H1 (cell line): ENCODE measurements at regions not wholly inside any gene's neighbourhood (a gene's known extent, or its start where the extent isn't known, plus 50 kb on each side); places are given as distances from the start of the nearest gene placed in this dataset.

Source experiments
- BCL11A ChIP-seq, 2 experiments: IDR thresholded peaks; one replicate each; pipeline ENCODE4 v1.6.1; 2011; ENCODE audit warnings: low read depth in 2 of 2, low read length in 2 of 2, mild to moderate bottlenecking in 2 of 2
- CHD7 ChIP-seq: fragments of 300-600 bp; sonication (generic); IDR thresholded peaks from 2 replicates; pipeline ENCODE4 v1.7.1; 2012; ENCODE audit warnings: low read length, moderate library complexity, mild to moderate bottlenecking, inconsistent platforms; ENCODE audit not compliant: insufficient replicate concordance

- no peak for TF ChIP-seq BCL11A (IDR thresholded peaks at IDR 0.05; ENCODE audit: low read depth in 2 of 2, low read length in 2 of 2)
- TF ChIP-seq CHD7: no peak
- TF ChIP-seq, all 59 proteins: peak for 0
These were observed 160.3 kb upstream of the ZIC3 start (continued) for GRCh38 chrX:137405449-137406140.
